ENCODE measurements at regions not wholly inside any gene's neighbourhood (a gene's known extent, or its start where the extent isn't known, plus 50 kb on each side); places are given as distances from the start of the nearest gene placed in this dataset.

DNA sequence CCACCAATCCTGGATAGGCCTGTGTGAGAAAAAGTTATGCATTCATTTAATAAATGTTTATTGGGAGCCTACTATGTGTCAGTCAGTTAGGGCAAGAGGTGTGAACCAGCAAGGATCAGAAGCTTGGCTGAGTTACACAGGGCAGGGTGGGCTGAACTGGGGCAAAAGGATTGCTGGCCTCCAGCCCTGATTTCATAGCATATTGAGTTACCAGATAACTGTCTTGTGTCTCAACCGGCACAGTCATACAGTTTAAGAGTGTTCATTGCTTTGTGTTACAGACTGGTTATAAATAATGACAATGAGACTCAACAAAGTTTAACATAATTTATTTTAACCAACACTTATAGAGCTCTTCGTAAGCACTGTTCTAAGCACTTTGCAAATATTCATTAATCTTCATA lies 253.8 kb downstream of the DLEU7 start:
- peak; percentile 84 for TF ChIP-seq FOS (IDR thresholded peaks at IDR 0.05; ENCODE audit: low read depth, low read length)
- TF ChIP-seq, protein P1, sequence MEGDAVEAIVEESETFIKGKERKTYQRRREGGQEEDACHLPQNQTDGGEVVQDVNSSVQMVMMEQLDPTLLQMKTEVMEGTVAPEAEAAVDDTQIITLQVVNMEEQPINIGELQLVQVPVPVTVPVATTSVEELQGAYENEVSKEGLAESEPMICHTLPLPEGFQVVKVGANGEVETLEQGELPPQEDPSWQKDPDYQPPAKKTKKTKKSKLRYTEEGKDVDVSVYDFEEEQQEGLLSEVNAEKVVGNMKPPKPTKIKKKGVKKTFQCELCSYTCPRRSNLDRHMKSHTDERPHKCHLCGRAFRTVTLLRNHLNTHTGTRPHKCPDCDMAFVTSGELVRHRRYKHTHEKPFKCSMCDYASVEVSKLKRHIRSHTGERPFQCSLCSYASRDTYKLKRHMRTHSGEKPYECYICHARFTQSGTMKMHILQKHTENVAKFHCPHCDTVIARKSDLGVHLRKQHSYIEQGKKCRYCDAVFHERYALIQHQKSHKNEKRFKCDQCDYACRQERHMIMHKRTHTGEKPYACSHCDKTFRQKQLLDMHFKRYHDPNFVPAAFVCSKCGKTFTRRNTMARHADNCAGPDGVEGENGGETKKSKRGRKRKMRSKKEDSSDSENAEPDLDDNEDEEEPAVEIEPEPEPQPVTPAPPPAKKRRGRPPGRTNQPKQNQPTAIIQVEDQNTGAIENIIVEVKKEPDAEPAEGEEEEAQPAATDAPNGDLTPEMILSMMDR (conservative IDR thresholded peaks at IDR 0.05; ENCODE audit: low read depth, low read length): no peak
- peak; percentile 87 for TF ChIP-seq CEBPB (IDR thresholded peaks at IDR 0.05; ENCODE audit: low read depth, low read length)
- peak; percentile 27 for TF ChIP-seq RCOR1 (IDR thresholded peaks at IDR 0.05; ENCODE audit: insufficient replicate concordance, low read length)
- TF ChIP-seq POLR2A (IDR thresholded peaks at IDR 0.05; ENCODE audit: low read depth, low read length): no peak
- no peak overlapping the region for H2AK5ac ChIP-seq (ENCODE audit: low read depth, low read length)
- peak overlapping the region; percentile 6; the same call in 1 of the 2 replicates for H3K4me2 ChIP-seq (ENCODE audit: low read depth, low read length)
- H2AFZ ChIP-seq (replicated peaks; ENCODE audit: low read length, poor library complexity): no peak overlapping the region
- peaks cover 26% of the 10 kb centered on the region for H3K27me3 ChIP-seq (ENCODE audit: control insufficient read depth, insufficient read depth, low read length)
- H3K27ac ChIP-seq (ENCODE audit: insufficient read depth, low read length): no peak overlapping the region
- no peak overlapping the region for H4K91ac ChIP-seq (ENCODE audit: insufficient read depth, low read depth, low read length)
- peaks cover 9% of the 10 kb centered on the region for H3K4me1 ChIP-seq (ENCODE audit: control insufficient read depth, insufficient read depth, low read length)
- no peak overlapping the region for H3K18ac ChIP-seq (ENCODE audit: low read depth, low read length)
- BruUV-seq (replicated peaks): no TSS peak
- H3K9me3 ChIP-seq (ENCODE audit: control insufficient read depth, insufficient read depth, low read length): no peaks in the 10 kb centered on the region
- H2BK120ac ChIP-seq (ENCODE audit: low read depth, low read length): no peak overlapping the region
- no peak overlapping the region for H2BK20ac ChIP-seq (ENCODE audit: low read depth, low read length)
- in situ Hi-C loops (cut with MboI; ENCODE audit: low sequenced_read_pairs) (no loop called here), intact Hi-C loops (cut with micrococcal nuclease) (no loop called here), dilution Hi-C loops (cut with HindIII; ENCODE audit: low sequenced_read_pairs, unreplicated experiment) (no loop called here)
- no peak overlapping the region for H4K8ac ChIP-seq (ENCODE audit: low read depth in 2 of 2, low read length in 2 of 2)
- H3K79me1 ChIP-seq (ENCODE audit: low read depth in 1 of 2, low read length in 2 of 2): no peaks in the 10 kb centered on the region
- H3K14ac ChIP-seq (replicated peaks; ENCODE audit: low read depth, low read length): no peak overlapping the region
- no peak overlapping the region for H3K56ac ChIP-seq (ENCODE audit: extremely low read depth, insufficient read depth, low read length)
- peak overlapping the region; percentile 46 for H2BK5ac ChIP-seq (ENCODE audit: low read depth, low read length, poor library complexity, severe bottlenecking)
- ATAC-seq (ENCODE audit: low read depth) (peak; percentile 85), DNase-seq (peak; percentile 85)
- no peak overlapping the region for H4K5ac ChIP-seq (ENCODE audit: low read depth, low read length)
- H3K9ac ChIP-seq (ENCODE audit: low read depth, low read length): no peak overlapping the region
- no peaks in the 10 kb centered on the region for H3K36me3 ChIP-seq (ENCODE audit: control insufficient read depth, insufficient read depth, low read length)
- H3K23ac ChIP-seq (ENCODE audit: low read depth, low read length): no peak overlapping the region
- ChIA-PET POLR2A (ENCODE audit: unreplicated experiment) (interaction anchor here (0.5 kb wide), 1 partner anchor 47 kb away, joined by 5 read pairs; no protein-coding TSS in a partner anchor), CTCF (no interaction called here)
- peaks cover 7% of the 10 kb centered on the region; the same call in 1 of the 2 replicates for H4K20me1 ChIP-seq (ENCODE audit: insufficient read depth, low read length)
- no peaks in the 10 kb centered on the region; the same call in 1 of the 2 replicates for H3K9me1 ChIP-seq (ENCODE audit: insufficient read depth, low read length)
- H2BK15ac ChIP-seq (ENCODE audit: low read depth, low read length): no peak overlapping the region
- H3K4ac ChIP-seq (ENCODE audit: low read depth, low read length): no peak overlapping the region
- WGBS, 2 experiments (ENCODE audit: extremely low coverage in 2 of 2, insufficient read length in 1 of 2): no CpG with 5 or more reads among the region's 2 CpGs
- no peak overlapping the region for H2AK9ac ChIP-seq (replicated peaks; ENCODE audit: low read depth, low read length, poor library complexity)
- no peak overlapping the region for H3K4me3 ChIP-seq (ENCODE audit: insufficient read depth, low read depth, low read length)
